ENCODE measurements at regions not wholly inside any gene's neighbourhood (a gene's known extent, or its start where the extent isn't known, plus 50 kb on each side); places are given as distances from the start of the nearest gene placed in this dataset.

- no peak for DNase-seq (ENCODE audit: low read depth)
Measured at GRCh38 chr12:93154753-93155480, 222.8 kb upstream of the NUDT4 start.

GRCh38 chr12:93156086-93156716, 221.5 kb upstream of the NUDT4 start:
- DNase-seq (ENCODE audit: low read depth): no peak

- DNase-seq (ENCODE audit: low read depth): no peak
Measured at GRCh38 chr12:93157279-93157678, 220.4 kb upstream of the NUDT4 start.

- DNase-seq (ENCODE audit: low read depth): no peak
Measured at GRCh38 chr12:93158065-93158843, 219.5 kb upstream of the NUDT4 start.

GRCh38 chr12:93163260-93164036, 214.3 kb upstream of the NUDT4 start:
- DNase-seq (ENCODE audit: low read depth): no peak

- no peak for DNase-seq (ENCODE audit: low read depth)
Measured at GRCh38 chr12:93164103-93164880, 213.4 kb upstream of the NUDT4 start.

GRCh38 chr12:93165384-93165932, 212.3 kb upstream of the NUDT4 start:
- no peak for DNase-seq (ENCODE audit: low read depth)

- DNase-seq (ENCODE audit: low read depth): no peak
Measured at GRCh38 chr12:93166541-93167307, 211.0 kb upstream of the NUDT4 start.

- DNase-seq (ENCODE audit: low read depth): no peak
Measured at GRCh38 chr12:93167331-93167730, 210.4 kb upstream of the NUDT4 start.

GRCh38 chr12:93167841-93168492, 209.8 kb upstream of the NUDT4 start:
- peak; percentile 26 for DNase-seq (ENCODE audit: low read depth)

- DNase-seq (ENCODE audit: low read depth): no peak
Measured at GRCh38 chr12:93168751-93169150, 209.0 kb upstream of the NUDT4 start.

GRCh38 chr12:93169536-93169935, 208.2 kb upstream of the NUDT4 start:
- DNase-seq (ENCODE audit: low read depth): no peak

- DNase-seq (ENCODE audit: low read depth): no peak
Measured at GRCh38 chr12:93170928-93171327, 206.8 kb upstream of the NUDT4 start.

GRCh38 chr12:93173178-93173957, 204.4 kb upstream of the NUDT4 start:
- DNase-seq (ENCODE audit: low read depth): no peak

- DNase-seq (ENCODE audit: low read depth): no peak
Measured at GRCh38 chr12:93174048-93174447, 203.7 kb upstream of the NUDT4 start.

- no peak for DNase-seq (ENCODE audit: low read depth)
Measured at GRCh38 chr12:93174473-93174872, 203.3 kb upstream of the NUDT4 start.

- DNase-seq (ENCODE audit: low read depth): no peak
Measured at GRCh38 chr12:93176165-93176564, 201.6 kb upstream of the NUDT4 start.

- no peak for DNase-seq (ENCODE audit: low read depth)
Measured at GRCh38 chr12:93176610-93177126, 201.1 kb upstream of the NUDT4 start.
